Left lung (tissue), 4 donors: ENCODE measurements at regions not wholly inside any gene's neighbourhood (a gene's known extent, or its start where the extent isn't known, plus 50 kb on each side); places are given as distances from the start of the nearest gene placed in this dataset.
A peak's percentile ranks its signal among the peaks of the same experiment; 100 is the strongest.
"Not testable (repeated sequence)": the region's sequence is repeated elsewhere in the genome, so short reads cannot be mapped to it uniquely, and the experiment has no call there.

Experiments
- ATAC-seq: fragments of 200-7000 bp; cut with Tn5 transposase; one replicate; pipeline ENCODE4 v1.9.1; 2020; ENCODE audit warnings: moderate library complexity
- DNase-seq, 4 donors: peaks; one replicate each; pipeline ENCODE4 v3.0.0-alpha.2; 2013 to 2020
- H3K27ac ChIP-seq, 2 donors: fragments of 200-600 bp; sonication (generic) in 1 of 2; one replicate each; pipeline versions ENCODE4 v1.5.0 to v1.8.0; 2020 to 2021
- H3K27me3 ChIP-seq, 2 donors: fragments of 200-600 bp; sonication (generic) in 1 of 2; one replicate each; pipeline versions ENCODE4 v1.5.0 to v1.8.0; 2020 to 2021
- H3K36me3 ChIP-seq, 2 donors: fragments of 200-600 bp; sonication (generic) in 1 of 2; one replicate each; pipeline versions ENCODE4 v1.5.0 to v1.8.0; 2020 to 2021
- H3K4me1 ChIP-seq, 2 donors: fragments of 200-600 bp; one replicate each; pipeline ENCODE4 v1.8.0; 2021
- H3K4me3 ChIP-seq, 2 donors: fragments of 200-600 bp; sonication (generic) in 1 of 2; one replicate each; pipeline versions ENCODE4 v1.5.0 to v1.8.0; 2020 to 2021; ENCODE audit warnings: mild to moderate bottlenecking in 1 of 2
- H3K9me3 ChIP-seq, 2 donors: fragments of 200-600 bp; sonication (generic) in 1 of 2; one replicate each; pipeline versions ENCODE4 v1.5.0 to v1.8.0; 2020 to 2021
- CTCF ChIP-seq, 2 donors: fragments of 200-600 bp; sonication (generic) in 1 of 2; IDR thresholded peaks; one replicate each; pipeline versions ENCODE4 v1.5.0 to v1.8.0; 2021; ENCODE audit warnings: antibody characterized with exemption in 2 of 2
- intact Hi-C, 2 donors: fragments of 100-400 bp; cut with DNase I; formaldehyde crosslinking; loops; one replicate each; pipeline versions ENCODE4 v1.11.2 to v1.14.2; 2022
- donor health status: DM: no; HTN: yes; CAD: no.
- donor health status: DM: no; HTN: no; CAD: no.

- Histone ChIP-seq H3K4me1 (no peaks in the 10 kb centered on the region), H3K36me3 (no peaks in the 10 kb centered on the region), H3K27me3 (no peaks in the 10 kb centered on the region), H3K27ac (no peak overlapping the region), H3K4me3 (no peak overlapping the region), H3K9me3 (peaks cover 0 to 31% of the 10 kb centered on the region in 2 donors)
- intact Hi-C loops, result no loop called here
- no peak for ATAC-seq
- no peak for TF ChIP-seq CTCF (IDR thresholded peaks at IDR 0.05)
- no peak for DNase-seq
Observed at GRCh38 chr1:95660736-95661135, 426.7 kb downstream of the RWDD3 start.

GRCh38 chr1:95663530-95663929 is 429.5 kb downstream of the RWDD3 start:
- peaks cover 0 to 35% of the 10 kb centered on the region in 2 donors for H3K9me3 ChIP-seq
- H3K4me3 ChIP-seq, H3K27me3 ChIP-seq, H3K27ac ChIP-seq, ATAC-seq, DNase-seq, H3K4me1 ChIP-seq, H3K36me3 ChIP-seq, intact Hi-C loops: not testable (repeated sequence)

- intact Hi-C loops, result no loop called here
- no peaks in the 10 kb centered on the region for H3K4me1 ChIP-seq
Observed at GRCh38 chr1:95668165-95668564, 434.2 kb downstream of the RWDD3 start.

DNA sequence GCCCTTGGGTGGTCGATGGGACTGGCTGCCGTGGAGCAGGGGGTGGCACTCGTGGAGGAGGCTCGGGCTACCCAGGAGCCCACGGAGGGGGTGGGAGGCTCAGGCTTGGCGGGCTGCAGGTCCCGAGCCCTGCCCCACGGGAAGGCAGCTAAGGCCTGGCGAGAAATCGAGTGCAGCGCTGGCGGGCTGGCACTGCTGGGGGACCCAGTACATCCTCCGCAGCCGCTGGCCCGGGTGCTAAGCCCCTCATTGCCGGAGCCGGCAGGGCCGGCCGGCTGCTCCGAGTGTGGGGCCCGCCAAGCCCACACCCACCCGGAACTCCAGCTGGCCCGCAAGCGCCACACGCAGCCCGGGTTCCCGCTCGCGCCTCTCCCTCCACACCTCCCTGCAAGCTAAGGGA is 435.6 kb downstream of the RWDD3 start:
- H3K9me3 ChIP-seq, result peaks cover 0 to 16% of the 10 kb centered on the region in 2 donors
- intact Hi-C loops, ATAC-seq, H3K4me1 ChIP-seq, H3K27me3 ChIP-seq, H3K27ac ChIP-seq, H3K4me3 ChIP-seq, H3K36me3 ChIP-seq: not testable (repeated sequence)
- peak in 1 of 4 donors; percentile 75 for DNase-seq

More at GRCh38 chr1:95668165-95668564, 434.2 kb downstream of the RWDD3 start:
- no peak overlapping the region for H3K27ac ChIP-seq
- H3K36me3 ChIP-seq, result no peaks in the 10 kb centered on the region
- no peak for ATAC-seq
- DNase-seq, result no peak
- no peaks in the 10 kb centered on the region for H3K27me3 ChIP-seq
- no peak overlapping the region for H3K4me3 ChIP-seq
- peaks cover 0 to 25% of the 10 kb centered on the region in 2 donors for H3K9me3 ChIP-seq
- TF ChIP-seq CTCF (IDR thresholded peaks at IDR 0.05), result no peak

- ATAC-seq (no peak), DNase-seq (no peak)
- Histone ChIP-seq H3K36me3 (no peaks in the 10 kb centered on the region), H3K27ac (no peak overlapping the region), H3K4me1 (no peaks in the 10 kb centered on the region), H3K27me3 (no peaks in the 10 kb centered on the region), H3K4me3 (no peak overlapping the region), H3K9me3 (peaks cover 0 to 14% of the 10 kb centered on the region in 2 donors)
- no peak for TF ChIP-seq CTCF (IDR thresholded peaks at IDR 0.05)
- intact Hi-C loops, result no loop called here
Observed at GRCh38 chr1:95671098-95671497, 437.1 kb downstream of the RWDD3 start.

- no peak overlapping the region for H3K4me3 ChIP-seq
- no peaks in the 10 kb centered on the region for H3K4me1 ChIP-seq
- ATAC-seq (no peak), DNase-seq (no peak)
- intact Hi-C loops, result no loop called here
- TF ChIP-seq CTCF (IDR thresholded peaks at IDR 0.05), result no peak
- H3K9me3 ChIP-seq, result no peaks in the 10 kb centered on the region
- no peaks in the 10 kb centered on the region for H3K27me3 ChIP-seq
- no peak overlapping the region for H3K27ac ChIP-seq
- no peaks in the 10 kb centered on the region for H3K36me3 ChIP-seq
Observed at GRCh38 chr1:95679262-95679661, 445.3 kb downstream of the RWDD3 start.
